ENCODE measurements at regions not wholly inside any gene's neighbourhood (a gene's known extent, or its start where the extent isn't known, plus 50 kb on each side); places are given as distances from the start of the nearest gene placed in this dataset.

- Histone ChIP-seq H3K27ac (no peak overlapping the region), H3K27me3 (no peaks in the 10 kb centered on the region), H3K9me3 (no peaks in the 10 kb centered on the region), H3K4me3 (no peak overlapping the region), H3K4me1 (peaks cover 0 to 9% (median 4%) of the 10 kb centered on the region in 3 donors), H3K36me3 (no peaks in the 10 kb centered on the region)
- ATAC-seq = no peak
- TF ChIP-seq EP300 (IDR thresholded peaks at IDR 0.05) (no peak), POLR2AphosphoS5 (IDR thresholded peaks at IDR 0.05) (no peak), POLR2A (IDR thresholded peaks at IDR 0.05) (no peak), CTCF (IDR thresholded peaks at IDR 0.05) (no peak)
- WGBS, 2 donors (ENCODE audit: low coverage in 1 of 2) = 79 to 83% methylated on average over 1 of the region's 1 CpG
Measured at GRCh38 chr1:182261655-182262054, 129.9 kb downstream of the GLUL start.

- Histone ChIP-seq H3K4me1 (peaks cover 0 to 9% (median 4%) of the 10 kb centered on the region in 3 donors), H3K27ac (no peak overlapping the region), H3K4me3 (no peak overlapping the region), H3K9me3 (no peaks in the 10 kb centered on the region), H3K36me3 (no peaks in the 10 kb centered on the region), H3K27me3 (no peaks in the 10 kb centered on the region)
- 100% methylated on average over 4 of the region's 4 CpGs; no CpG with 5 or more reads in 1 of the 2 donors for WGBS, 2 donors (ENCODE audit: low coverage in 1 of 2)
- ATAC-seq = no peak
- TF ChIP-seq EP300 (IDR thresholded peaks at IDR 0.05) = no peak
- TF ChIP-seq POLR2A (IDR thresholded peaks at IDR 0.05) = no peak
- no peak for TF ChIP-seq CTCF (IDR thresholded peaks at IDR 0.05)
- no peak for TF ChIP-seq POLR2AphosphoS5 (IDR thresholded peaks at IDR 0.05)
Measured at GRCh38 chr1:182260516-182260915, 131.1 kb downstream of the GLUL start.

- H3K36me3 ChIP-seq = no peaks in the 10 kb centered on the region
- peaks cover 0 to 9% (median 4%) of the 10 kb centered on the region in 3 donors for H3K4me1 ChIP-seq
- H3K27me3 ChIP-seq = no peaks in the 10 kb centered on the region
- ATAC-seq = no peak
- 67 to 74% methylated on average over 2 of the region's 2 CpGs for WGBS, 2 donors (ENCODE audit: low coverage in 1 of 2)
- H3K27ac ChIP-seq = peak overlapping the region in 2 of 4 donors; percentile 1 to 26
- TF ChIP-seq EP300 (IDR thresholded peaks at IDR 0.05) = no peak
- no peak for TF ChIP-seq POLR2AphosphoS5 (IDR thresholded peaks at IDR 0.05)
- TF ChIP-seq CTCF (IDR thresholded peaks at IDR 0.05) = no peak
- no peak for TF ChIP-seq POLR2A (IDR thresholded peaks at IDR 0.05)
- H3K9me3 ChIP-seq = no peaks in the 10 kb centered on the region
- no peak overlapping the region for H3K4me3 ChIP-seq
Measured at GRCh38 chr1:182259968-182260367, 131.6 kb downstream of the GLUL start.

- TF ChIP-seq POLR2AphosphoS5 (IDR thresholded peaks at IDR 0.05) (no peak), EP300 (IDR thresholded peaks at IDR 0.05) (no peak), POLR2A (IDR thresholded peaks at IDR 0.05) (no peak), CTCF (IDR thresholded peaks at IDR 0.05) (no peak)
- H3K9me3 ChIP-seq = no peaks in the 10 kb centered on the region
- H3K27me3 ChIP-seq = no peaks in the 10 kb centered on the region
- no peaks in the 10 kb centered on the region for H3K36me3 ChIP-seq
- H3K4me3 ChIP-seq = no peak overlapping the region
- peak overlapping the region in 2 of 4 donors; percentile 1 to 26 for H3K27ac ChIP-seq
- peak; percentile 69 for ATAC-seq
- peaks cover 0 to 9% (median 4%) of the 10 kb centered on the region in 3 donors for H3K4me1 ChIP-seq
- WGBS, 2 donors (ENCODE audit: low coverage in 1 of 2) = 52% methylated on average over 4 of the region's 4 CpGs; no CpG with 5 or more reads in 1 of the 2 donors
Measured at GRCh38 chr1:182259229-182259872, 132.2 kb downstream of the GLUL start.
